Hepatocyte (in vitro differentiated cells): ENCODE measurements at regions not wholly inside any gene's neighbourhood (a gene's known extent, or its start where the extent isn't known, plus 50 kb on each side); places are given as distances from the start of the nearest gene placed in this dataset.

Experiments
- CTCF ChIP-seq: fragments of 200-600 bp; sonication (generic); IDR thresholded peaks from 2 replicates; pipeline ENCODE4 v1.5.1; 2016; ENCODE audit warnings: antibody characterized with exemption, mild to moderate bottlenecking; ENCODE audit not compliant: poor library complexity
- EZH2 ChIP-seq: fragments of 200-600 bp; sonication (generic); IDR thresholded peaks from 2 replicates; pipeline ENCODE4 v1.6.1; 2016; ENCODE audit warnings: antibody characterized with exemption, mild to moderate bottlenecking, borderline replicate concordance

GRCh38 chrX:138057883-138058282 lies 492.0 kb downstream of the ZIC3 start:
- TF ChIP-seq CTCF (no peak), EZH2 (no peak)
